Esophagus muscularis mucosa (tissue), 4 donors: ENCODE measurements at regions not wholly inside any gene's neighbourhood (a gene's known extent, or its start where the extent isn't known, plus 50 kb on each side); places are given as distances from the start of the nearest gene placed in this dataset.
"Not testable (repeated sequence)": the region's sequence is repeated elsewhere in the genome, so short reads cannot be mapped to it uniquely, and the experiment has no call there.

ENCODE experiments used
- DNase-seq: peaks from one replicate; pipeline ENCODE4 v3.0.0-alpha.2; 2017; ENCODE audit errors: extremely low spot score
- H3K27ac ChIP-seq, 4 donors: fragments of 200-600 bp; sonication (generic); replicated peaks in 1 of 4; 1 replicate in 3 of 4; 2 replicates in 1 of 4; pipeline ENCODE4 v1.5.1; 2016 to 2019; ENCODE audit warnings: mild to moderate bottlenecking in 1 of 4
- H3K27me3 ChIP-seq, 4 donors: fragments of 200-600 bp; sonication (generic); one replicate each; pipeline versions ENCODE4 v1.5.1 to v1.6.0; 2016 to 2019
- H3K36me3 ChIP-seq, 4 donors: fragments of 200-600 bp; sonication (generic); one replicate each; pipeline ENCODE4 v1.5.1; 2016 to 2019
- H3K4me1 ChIP-seq, 4 donors: fragments of 200-600 bp; sonication (generic); one replicate each; pipeline ENCODE4 v1.5.1; 2016 to 2019
- H3K4me3 ChIP-seq, 4 donors: fragments of 200-600 bp; sonication (generic); 1 replicate in 2 of 4; 2 replicates in 2 of 4; pipeline ENCODE4 v1.5.1; 2016 to 2019; ENCODE audit warnings: mild to moderate bottlenecking in 4 of 4, moderate library complexity in 1 of 4
- H3K9me3 ChIP-seq, 4 donors: fragments of 200-600 bp; sonication (generic); 1 replicate in 3 of 4; 2 replicates in 1 of 4; pipeline ENCODE4 v1.5.1; 2016 to 2019
- CTCF ChIP-seq, 3 experiments: fragments of 200-600 bp in 2 of 3; fragments of 450-650 bp in 1 of 3; sonication (generic) in 2 of 3; IDR thresholded peaks; one replicate each; pipeline ENCODE4 v1.5.1; 2017 to 2019; ENCODE audit warnings: antibody characterized with exemption in 3 of 3, mild to moderate bottlenecking in 2 of 3, moderate library complexity in 1 of 3
- EP300 ChIP-seq: sonication (generic); formaldehyde crosslinking; IDR thresholded peaks from one replicate; pipeline ENCODE4 v1.6.1; 2017; ENCODE audit warnings: antibody characterized with exemption
- POLR2A ChIP-seq: fragments of 450-650 bp; IDR thresholded peaks from one replicate; pipeline ENCODE4 v1.6.1; 2017; ENCODE audit warnings: antibody characterized with exemption, moderate library complexity, mild to moderate bottlenecking, low read depth
- POLR2AphosphoS5 ChIP-seq, 2 donors: sonication (generic); formaldehyde crosslinking; IDR thresholded peaks; one replicate each; pipeline ENCODE4 v1.6.1; 2017; ENCODE audit warnings: antibody characterized with exemption in 2 of 2
- WGBS: methylation state at CpG from one replicate; pipeline ENCODE4 v1.1.5; 2018; 5-methylcytosine and 5-hydroxymethylcytosine counted together
- intact Hi-C: fragments of 100-400 bp; cut with DNase I; formaldehyde crosslinking; loops from one replicate; pipeline ENCODE4 v1.15.1; 2023

- Histone ChIP-seq H3K27ac (no peak overlapping the region), H3K9me3 (peaks cover 0 to 3% (median 0%) of the 10 kb centered on the region in 4 donors), H3K27me3 (no peaks in the 10 kb centered on the region), H3K36me3 (no peaks in the 10 kb centered on the region), H3K4me1 (no peaks in the 10 kb centered on the region), H3K4me3 (no peak overlapping the region)
- DNase-seq = no peak
- WGBS = 82% methylated on average over 4 of the region's 5 CpGs
- intact Hi-C loops = no loop called here
- TF ChIP-seq EP300 (no peak), POLR2AphosphoS5 (IDR thresholded peaks at IDR 0.05) (no peak), CTCF (IDR thresholded peaks at IDR 0.05) (no peak), POLR2A (no peak)
Measured at GRCh38 chr2:56816666-56817065, 632.9 kb downstream of the CCDC85A start.

- no peaks in the 10 kb centered on the region for H3K4me1 ChIP-seq
- TF ChIP-seq CTCF (IDR thresholded peaks at IDR 0.05) (no peak), POLR2AphosphoS5 (IDR thresholded peaks at IDR 0.05) (no peak), EP300 (no peak), POLR2A (no peak)
- H3K27ac ChIP-seq = no peak overlapping the region
- intact Hi-C loops = no loop called here
- no peak overlapping the region for H3K4me3 ChIP-seq
- no peaks in the 10 kb centered on the region for H3K27me3 ChIP-seq
- H3K9me3 ChIP-seq = no peaks in the 10 kb centered on the region
- H3K36me3 ChIP-seq = no peaks in the 10 kb centered on the region
- DNase-seq = no peak
- 89% methylated on average over 1 of the region's 1 CpG for WGBS
Measured at GRCh38 chr2:56831780-56832179, 648.0 kb downstream of the CCDC85A start.

- intact Hi-C loops = no loop called here
- Histone ChIP-seq H3K27me3 (no peaks in the 10 kb centered on the region), H3K4me1 (no peaks in the 10 kb centered on the region), H3K36me3 (no peaks in the 10 kb centered on the region), H3K4me3 (no peak overlapping the region), H3K9me3 (no peaks in the 10 kb centered on the region), H3K27ac (no peak overlapping the region)
- TF ChIP-seq POLR2AphosphoS5 (IDR thresholded peaks at IDR 0.05) (no peak), CTCF (IDR thresholded peaks at IDR 0.05) (no peak), POLR2A (no peak), EP300 (no peak)
- DNase-seq = no peak
- 91% methylated on average over 5 of the region's 5 CpGs for WGBS
Measured at GRCh38 chr2:56834686-56835085, 650.9 kb downstream of the CCDC85A start.

GRCh38 chr2:56840009-56840408 lies 656.2 kb downstream of the CCDC85A start:
- H3K4me3 ChIP-seq, H3K4me1 ChIP-seq, DNase-seq, H3K27me3 ChIP-seq, H3K9me3 ChIP-seq, intact Hi-C loops, H3K36me3 ChIP-seq, H3K27ac ChIP-seq: not testable (repeated sequence)

DNA sequence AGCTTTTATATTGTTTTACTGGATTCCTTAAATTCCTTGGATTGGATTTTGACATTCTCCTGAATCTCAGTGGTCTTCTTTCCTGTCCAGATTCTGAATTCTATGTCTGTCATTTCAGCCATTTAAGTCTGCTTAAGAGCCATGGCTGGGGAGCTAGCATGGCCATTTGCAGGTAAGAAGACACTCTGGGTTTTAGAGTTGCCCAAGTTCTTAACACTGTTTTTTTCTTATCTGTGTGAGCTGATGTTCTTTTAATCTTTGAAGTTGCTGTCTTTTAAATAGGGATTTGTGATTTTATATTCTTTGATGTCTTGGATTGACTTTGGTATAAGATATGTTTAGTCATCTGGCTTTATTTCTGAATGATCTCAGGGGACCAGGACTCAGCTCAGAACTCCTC lies 677.2 kb downstream of the CCDC85A start:
- no peak for DNase-seq
- no peaks in the 10 kb centered on the region for H3K36me3 ChIP-seq
- H3K27ac ChIP-seq = no peak overlapping the region
- no peaks in the 10 kb centered on the region for H3K4me1 ChIP-seq
- H3K4me3 ChIP-seq = no peak overlapping the region
- intact Hi-C loops = no loop called here
- H3K27me3 ChIP-seq = no peaks in the 10 kb centered on the region
- no peaks in the 10 kb centered on the region for H3K9me3 ChIP-seq
- no peak for TF ChIP-seq POLR2A
- TF ChIP-seq CTCF (IDR thresholded peaks at IDR 0.05) = no peak
- no peak for TF ChIP-seq EP300
